KMS-11 (cell line): ENCODE measurements at regions not wholly inside any gene's neighbourhood (a gene's known extent, or its start where the extent isn't known, plus 50 kb on each side); places are given as distances from the start of the nearest gene placed in this dataset.

Experiments
- H2AFZ ChIP-seq: fragments of 200-600 bp; sonication (generic); 2 replicates; pipeline ENCODE4 v1.6.1; 2016; ENCODE audit warnings: antibody characterized with exemption, mixed run types, low read depth
- H3K27ac ChIP-seq: fragments of 200-600 bp; sonication (generic); 2 replicates; pipeline ENCODE4 v1.6.1; 2016; ENCODE audit warnings: mild to moderate bottlenecking, mixed run types
- H3K27me3 ChIP-seq: fragments of 200-600 bp; sonication (generic); 2 replicates; pipeline ENCODE4 v1.6.1; 2017; ENCODE audit warnings: mild to moderate bottlenecking, low read depth, mixed run types, moderate library complexity; ENCODE audit not compliant: insufficient read depth
- H3K36me3 ChIP-seq: fragments of 200-600 bp; sonication (generic); 2 replicates; pipeline ENCODE4 v1.6.1; 2017; ENCODE audit warnings: mild to moderate bottlenecking, mixed run types; ENCODE audit not compliant: insufficient read depth
- H3K4me1 ChIP-seq: fragments of 200-600 bp; sonication (generic); 2 replicates; pipeline ENCODE4 v1.6.1; 2016; ENCODE audit warnings: mild to moderate bottlenecking, low read depth, mixed run types; ENCODE audit not compliant: poor library complexity, severe bottlenecking
- H3K4me2 ChIP-seq: fragments of 200-600 bp; sonication (generic); 2 replicates; pipeline ENCODE4 v1.7.0; 2016; ENCODE audit warnings: mild to moderate bottlenecking, mixed run types
- H3K4me3 ChIP-seq: fragments of 200-600 bp; sonication (generic); IDR thresholded peaks from 2 replicates; pipeline ENCODE4 v1.6.1; 2017; ENCODE audit warnings: low read depth, low read length, mixed read lengths; ENCODE audit not compliant: insufficient read depth
- H3K79me2 ChIP-seq: fragments of 200-600 bp; sonication (generic); 2 replicates; pipeline ENCODE4 v1.6.1; 2016; ENCODE audit warnings: low read depth, mixed run types; ENCODE audit not compliant: insufficient read depth
- H3K9ac ChIP-seq: fragments of 200-600 bp; sonication (generic); 2 replicates; pipeline ENCODE4 v1.6.1; 2016; ENCODE audit warnings: mild to moderate bottlenecking, mixed run types
- H4K20me1 ChIP-seq: fragments of 200-600 bp; sonication (generic); 2 replicates; pipeline ENCODE4 v1.6.1; 2016; ENCODE audit warnings: mild to moderate bottlenecking, mixed run types; ENCODE audit not compliant: insufficient read depth
- TF ChIP-seq, protein P1 (sequence below): fragments of 200-600 bp; sonication (generic); conservative IDR thresholded peaks from 2 replicates; pipeline ENCODE4 v1.6.1; 2017; ENCODE audit warnings: low read depth, mild to moderate bottlenecking, antibody characterized with exemption, low read length, moderate library complexity, mixed read lengths

GRCh38 chr5:87152886-87153285 lies 114.8 kb upstream of the RASA1 start:
- Histone ChIP-seq H3K36me3 (no peaks in the 10 kb centered on the region), H3K27me3 (no peaks in the 10 kb centered on the region), H3K4me1 (no peaks in the 10 kb centered on the region), H3K4me3 (no peak overlapping the region), H3K27ac (no peak overlapping the region), H3K9ac (no peak overlapping the region), H4K20me1 (no peaks in the 10 kb centered on the region), H3K79me2 (no peaks in the 10 kb centered on the region), H3K4me2 (no peak overlapping the region), H2AFZ (no peak overlapping the region)
- TF ChIP-seq, protein P1, sequence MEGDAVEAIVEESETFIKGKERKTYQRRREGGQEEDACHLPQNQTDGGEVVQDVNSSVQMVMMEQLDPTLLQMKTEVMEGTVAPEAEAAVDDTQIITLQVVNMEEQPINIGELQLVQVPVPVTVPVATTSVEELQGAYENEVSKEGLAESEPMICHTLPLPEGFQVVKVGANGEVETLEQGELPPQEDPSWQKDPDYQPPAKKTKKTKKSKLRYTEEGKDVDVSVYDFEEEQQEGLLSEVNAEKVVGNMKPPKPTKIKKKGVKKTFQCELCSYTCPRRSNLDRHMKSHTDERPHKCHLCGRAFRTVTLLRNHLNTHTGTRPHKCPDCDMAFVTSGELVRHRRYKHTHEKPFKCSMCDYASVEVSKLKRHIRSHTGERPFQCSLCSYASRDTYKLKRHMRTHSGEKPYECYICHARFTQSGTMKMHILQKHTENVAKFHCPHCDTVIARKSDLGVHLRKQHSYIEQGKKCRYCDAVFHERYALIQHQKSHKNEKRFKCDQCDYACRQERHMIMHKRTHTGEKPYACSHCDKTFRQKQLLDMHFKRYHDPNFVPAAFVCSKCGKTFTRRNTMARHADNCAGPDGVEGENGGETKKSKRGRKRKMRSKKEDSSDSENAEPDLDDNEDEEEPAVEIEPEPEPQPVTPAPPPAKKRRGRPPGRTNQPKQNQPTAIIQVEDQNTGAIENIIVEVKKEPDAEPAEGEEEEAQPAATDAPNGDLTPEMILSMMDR: no peak

GRCh38 chr5:87154191-87154590 lies 113.5 kb upstream of the RASA1 start:
- H3K79me2 ChIP-seq: no peaks in the 10 kb centered on the region
- H2AFZ ChIP-seq: no peak overlapping the region
- H4K20me1 ChIP-seq: no peaks in the 10 kb centered on the region
- no peak overlapping the region for H3K9ac ChIP-seq
- no peak overlapping the region for H3K4me3 ChIP-seq
- H3K4me2 ChIP-seq: no peak overlapping the region
- no peak overlapping the region for H3K27ac ChIP-seq
- H3K27me3 ChIP-seq: no peaks in the 10 kb centered on the region
- TF ChIP-seq, protein P1: no peak
- no peaks in the 10 kb centered on the region for H3K36me3 ChIP-seq
- H3K4me1 ChIP-seq: no peaks in the 10 kb centered on the region

DNA sequence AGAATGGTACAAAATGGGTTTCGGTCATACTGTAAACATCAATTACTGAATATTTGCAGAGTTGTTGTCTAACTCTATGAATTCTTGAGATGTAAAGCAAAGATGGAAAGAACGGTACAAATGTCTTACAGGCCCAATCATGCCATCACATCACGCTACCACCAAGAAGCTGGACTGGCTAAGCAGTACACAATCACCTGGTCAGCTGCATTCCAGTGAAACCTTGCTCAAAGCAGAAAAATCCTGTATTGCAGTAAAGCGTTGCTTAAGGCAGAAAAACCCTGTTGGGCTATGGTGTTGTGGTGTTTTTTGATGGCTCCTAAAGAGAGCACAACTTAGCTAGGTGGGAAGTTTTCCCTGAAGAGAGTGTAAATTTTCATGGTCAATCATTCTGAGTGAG lies 112.6 kb upstream of the RASA1 start:
- H2AFZ ChIP-seq: no peak overlapping the region

GRCh38 chr5:87156631-87157030 lies 111.1 kb upstream of the RASA1 start:
- no peaks in the 10 kb centered on the region for H3K79me2 ChIP-seq
- TF ChIP-seq, protein P1: no peak
- H3K9ac ChIP-seq: no peak overlapping the region
- no peak overlapping the region for H3K4me2 ChIP-seq
- H3K36me3 ChIP-seq: no peaks in the 10 kb centered on the region
- H3K27me3 ChIP-seq: no peaks in the 10 kb centered on the region
- no peaks in the 10 kb centered on the region for H3K4me1 ChIP-seq
- H3K4me3 ChIP-seq: no peak overlapping the region
- no peaks in the 10 kb centered on the region for H4K20me1 ChIP-seq
- H3K27ac ChIP-seq: no peak overlapping the region
- no peak overlapping the region for H2AFZ ChIP-seq

More for the DNA sequence above, 112.6 kb upstream of the RASA1 start:
- H4K20me1 ChIP-seq: no peaks in the 10 kb centered on the region
- H3K4me1 ChIP-seq: no peaks in the 10 kb centered on the region
- no peaks in the 10 kb centered on the region for H3K36me3 ChIP-seq
- no peak overlapping the region for H3K27ac ChIP-seq
- no peaks in the 10 kb centered on the region for H3K79me2 ChIP-seq
- H3K4me2 ChIP-seq: no peak overlapping the region
- TF ChIP-seq, protein P1: no peak
- no peak overlapping the region for H3K9ac ChIP-seq
- no peaks in the 10 kb centered on the region for H3K27me3 ChIP-seq
- no peak overlapping the region for H3K4me3 ChIP-seq
